Fibroblast of villous mesenchyme (primary cell): ENCODE measurements at regions not wholly inside any gene's neighbourhood (a gene's known extent, or its start where the extent isn't known, plus 50 kb on each side); places are given as distances from the start of the nearest gene placed in this dataset.

ENCODE experiments used
- DNase-seq: peaks from one replicate; pipeline ENCODE4 v3.0.0-alpha.2; 2010; ENCODE audit warnings: low read depth
- H3K4me3 ChIP-seq: 2 replicates; pipeline ENCODE4 v1.5.1; 2011; ENCODE audit warnings: low read depth, mild to moderate bottlenecking, low read length
- CTCF ChIP-seq: IDR thresholded peaks from 2 replicates; pipeline ENCODE4 v1.5.1; 2012; ENCODE audit warnings: low read depth, mild to moderate bottlenecking, low read length; ENCODE audit not compliant: insufficient read depth

GRCh38 chr11:129248618-129249017 is 56.5 kb upstream of the ARHGAP32 start:
- peak; percentile 58 for DNase-seq
- no peak for TF ChIP-seq CTCF
- no peak overlapping the region for H3K4me3 ChIP-seq

- TF ChIP-seq CTCF = no peak
- no peak overlapping the region for H3K4me3 ChIP-seq
- DNase-seq = peak; percentile 43
Measured at GRCh38 chr11:129247135-129247534, 55.0 kb upstream of the ARHGAP32 start.

DNA sequence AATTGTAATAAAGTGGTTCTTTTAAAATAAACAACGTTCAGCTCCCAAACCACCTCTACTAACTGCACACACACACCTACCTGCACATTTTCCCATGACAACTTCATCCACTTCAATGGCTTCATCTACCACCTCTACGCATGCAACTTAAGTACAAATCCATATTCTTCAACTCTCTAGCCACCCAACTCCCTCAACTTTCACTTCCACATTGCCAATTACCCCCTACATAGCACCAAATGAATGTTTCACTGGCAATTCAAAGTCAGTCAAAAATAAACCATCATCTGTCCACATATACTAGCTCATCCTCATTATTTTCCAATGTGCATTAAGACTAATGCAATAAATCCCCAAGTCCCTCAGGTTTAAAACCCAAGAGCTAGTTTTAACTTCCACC is 50.7 kb upstream of the ARHGAP32 start:
- no peak for TF ChIP-seq CTCF
- DNase-seq = no peak
- no peak overlapping the region for H3K4me3 ChIP-seq
